ENCODE measurements at regions not wholly inside any gene's neighbourhood (a gene's known extent, or its start where the extent isn't known, plus 50 kb on each side); places are given as distances from the start of the nearest gene placed in this dataset.

DNA sequence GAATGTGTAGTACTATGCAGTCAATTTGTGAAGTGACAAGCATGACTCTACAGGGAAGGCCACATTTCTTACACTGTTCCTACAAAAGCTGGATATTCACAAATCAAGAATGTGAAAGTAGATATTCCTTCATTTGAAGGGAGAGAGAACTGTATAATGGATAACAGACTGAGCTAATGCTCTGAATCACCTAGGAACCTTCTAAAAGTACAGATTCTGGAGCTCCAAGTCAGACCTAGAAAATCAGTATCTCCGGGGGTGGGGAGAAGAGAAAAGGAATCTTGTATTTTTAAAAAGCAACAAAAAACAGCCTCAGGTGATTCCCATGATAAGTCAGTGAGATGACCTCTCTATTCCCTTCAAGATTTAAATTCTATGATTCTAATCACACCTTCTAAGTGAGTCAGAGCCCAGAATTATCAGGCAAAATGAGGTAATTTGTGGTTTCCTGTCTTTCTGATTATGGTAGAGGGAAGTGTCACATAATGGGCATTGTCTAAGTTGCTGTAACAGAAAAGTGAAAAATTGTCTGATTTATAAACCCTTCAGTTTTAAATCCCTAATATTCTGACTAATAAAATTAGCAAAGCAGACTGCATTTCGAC lies 80.9 kb downstream of the IL21 start:
- Histone ChIP-seq H3K4me1 (ENCODE audit: insufficient read depth) (no peaks in the 10 kb centered on the region), H3K4me3 (no peak overlapping the region), H3K79me2 (no peaks in the 10 kb centered on the region), H3K9me2 (replicated peaks; ENCODE audit: insufficient read depth) (no peaks in the 10 kb centered on the region), H3K27ac (no peak overlapping the region), H2AFZ (no peak overlapping the region), H3K27me3 (no peaks in the 10 kb centered on the region), H4K20me1 (ENCODE audit: insufficient read depth, poor library complexity, severe bottlenecking) (no peaks in the 10 kb centered on the region), H3K36me3 (replicated peaks; ENCODE audit: insufficient read depth, low read depth) (no peaks in the 10 kb centered on the region), H3K9me3 (ENCODE audit: low read depth) (no peaks in the 10 kb centered on the region), H3K4me2 (no peak overlapping the region)
- WGBS (ENCODE audit: low lambda C conversion rate, missing lambda C conversion rate), result 87% methylated on average over 2 of the region's 2 CpGs
- DNase-seq (ENCODE audit: low spot score), result no peak
- TF ChIP-seq EZH2 (IDR thresholded peaks at IDR 0.05; ENCODE audit: borderline replicate concordance) (no peak), EZH2phosphoT487 (IDR thresholded peaks at IDR 0.05; ENCODE audit: low read depth, severe bottlenecking, unreplicated experiment) (no peak)
- TF ChIP-seq, protein P1, sequence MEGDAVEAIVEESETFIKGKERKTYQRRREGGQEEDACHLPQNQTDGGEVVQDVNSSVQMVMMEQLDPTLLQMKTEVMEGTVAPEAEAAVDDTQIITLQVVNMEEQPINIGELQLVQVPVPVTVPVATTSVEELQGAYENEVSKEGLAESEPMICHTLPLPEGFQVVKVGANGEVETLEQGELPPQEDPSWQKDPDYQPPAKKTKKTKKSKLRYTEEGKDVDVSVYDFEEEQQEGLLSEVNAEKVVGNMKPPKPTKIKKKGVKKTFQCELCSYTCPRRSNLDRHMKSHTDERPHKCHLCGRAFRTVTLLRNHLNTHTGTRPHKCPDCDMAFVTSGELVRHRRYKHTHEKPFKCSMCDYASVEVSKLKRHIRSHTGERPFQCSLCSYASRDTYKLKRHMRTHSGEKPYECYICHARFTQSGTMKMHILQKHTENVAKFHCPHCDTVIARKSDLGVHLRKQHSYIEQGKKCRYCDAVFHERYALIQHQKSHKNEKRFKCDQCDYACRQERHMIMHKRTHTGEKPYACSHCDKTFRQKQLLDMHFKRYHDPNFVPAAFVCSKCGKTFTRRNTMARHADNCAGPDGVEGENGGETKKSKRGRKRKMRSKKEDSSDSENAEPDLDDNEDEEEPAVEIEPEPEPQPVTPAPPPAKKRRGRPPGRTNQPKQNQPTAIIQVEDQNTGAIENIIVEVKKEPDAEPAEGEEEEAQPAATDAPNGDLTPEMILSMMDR (IDR thresholded peaks at IDR 0.05; ENCODE audit: poor library complexity), result no peak

DNA sequence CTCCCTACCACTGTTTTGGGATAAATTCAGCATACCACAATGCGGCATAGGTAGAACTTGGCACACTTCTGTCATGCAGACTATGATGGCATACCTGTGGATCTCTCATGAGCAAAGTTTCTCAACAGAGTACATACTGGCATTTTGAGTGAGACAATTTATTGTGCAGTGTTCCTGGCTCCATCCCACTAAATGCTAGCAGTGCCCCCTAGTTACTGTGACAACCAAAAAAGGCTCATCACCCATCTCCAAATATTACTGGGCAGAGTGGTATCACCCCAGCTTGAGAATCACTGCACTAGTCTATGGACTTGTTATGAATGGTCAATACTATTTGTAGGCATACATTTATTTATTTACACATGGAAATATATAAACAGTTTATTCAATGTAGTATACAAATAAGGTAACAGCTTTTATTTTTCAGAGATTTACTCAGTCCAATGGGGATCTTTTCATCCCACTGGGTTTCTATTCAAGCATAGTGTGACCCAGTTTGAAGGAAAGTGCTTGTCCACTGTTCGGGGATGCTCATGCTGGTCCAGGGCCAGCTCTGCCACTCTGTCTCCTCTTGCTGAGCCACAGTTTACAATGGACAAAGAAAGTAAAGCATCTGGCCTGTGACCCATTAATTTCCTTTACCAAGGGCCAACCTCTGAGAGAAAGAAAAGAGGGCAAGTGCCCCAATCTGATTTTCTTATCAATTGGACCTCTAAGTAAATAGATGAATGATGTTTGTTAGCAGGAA lies 81.0 kb upstream of the IL2 start:
- Histone ChIP-seq H3K9me2 (replicated peaks; ENCODE audit: insufficient read depth) (no peaks in the 10 kb centered on the region), H3K36me3 (replicated peaks; ENCODE audit: insufficient read depth, low read depth) (no peaks in the 10 kb centered on the region), H3K4me2 (no peak overlapping the region), H3K27me3 (no peaks in the 10 kb centered on the region), H3K4me3 (no peak overlapping the region), H2AFZ (no peak overlapping the region), H3K4me1 (ENCODE audit: insufficient read depth) (no peaks in the 10 kb centered on the region), H4K20me1 (ENCODE audit: insufficient read depth, poor library complexity, severe bottlenecking) (no peaks in the 10 kb centered on the region), H3K9me3 (ENCODE audit: low read depth) (no peaks in the 10 kb centered on the region), H3K27ac (no peak overlapping the region), H3K79me2 (no peaks in the 10 kb centered on the region)
- WGBS (ENCODE audit: low lambda C conversion rate, missing lambda C conversion rate), result 97% methylated on average over 2 of the region's 2 CpGs
- TF ChIP-seq, protein P1 (IDR thresholded peaks at IDR 0.05; ENCODE audit: poor library complexity), result no peak
- no peak for TF ChIP-seq EZH2 (IDR thresholded peaks at IDR 0.05; ENCODE audit: borderline replicate concordance)
- TF ChIP-seq EZH2phosphoT487 (IDR thresholded peaks at IDR 0.05; ENCODE audit: low read depth, severe bottlenecking, unreplicated experiment), result no peak
- no peak for DNase-seq (ENCODE audit: low spot score)

DNA sequence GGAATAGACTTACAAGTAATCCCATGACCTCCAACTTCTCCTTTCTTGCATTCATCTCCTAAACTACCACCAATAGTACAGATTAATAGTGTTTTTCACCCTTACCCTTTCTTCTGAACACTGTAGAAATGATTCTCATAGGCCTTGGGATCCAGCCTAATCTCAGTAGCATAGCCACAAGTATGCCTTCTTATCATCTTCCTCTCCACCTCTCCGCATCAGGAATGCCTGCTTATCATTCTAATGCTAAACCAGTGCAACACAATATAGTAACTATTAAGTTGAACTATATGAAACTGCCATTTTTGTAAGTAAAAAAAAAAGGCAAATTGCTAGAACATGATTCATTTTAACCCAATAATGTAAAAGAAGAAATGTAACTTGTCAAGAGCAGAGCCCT lies 79.5 kb upstream of the IL2 start:
- Histone ChIP-seq H3K9me3 (ENCODE audit: low read depth) (no peaks in the 10 kb centered on the region), H4K20me1 (ENCODE audit: insufficient read depth, poor library complexity, severe bottlenecking) (no peaks in the 10 kb centered on the region), H3K79me2 (no peaks in the 10 kb centered on the region), H2AFZ (no peak overlapping the region), H3K4me2 (no peak overlapping the region), H3K36me3 (replicated peaks; ENCODE audit: insufficient read depth, low read depth) (no peaks in the 10 kb centered on the region), H3K27ac (no peak overlapping the region), H3K27me3 (no peaks in the 10 kb centered on the region), H3K4me3 (no peak overlapping the region), H3K4me1 (ENCODE audit: insufficient read depth) (no peaks in the 10 kb centered on the region), H3K9me2 (replicated peaks; ENCODE audit: insufficient read depth) (no peaks in the 10 kb centered on the region)
- no peak for DNase-seq (ENCODE audit: low spot score)
- WGBS (ENCODE audit: low lambda C conversion rate, missing lambda C conversion rate), result 64% methylated on average over 1 of the region's 1 CpG
- TF ChIP-seq EZH2 (IDR thresholded peaks at IDR 0.05; ENCODE audit: borderline replicate concordance) (no peak), EZH2phosphoT487 (IDR thresholded peaks at IDR 0.05; ENCODE audit: low read depth, severe bottlenecking, unreplicated experiment) (no peak)
- TF ChIP-seq, protein P1 (IDR thresholded peaks at IDR 0.05; ENCODE audit: poor library complexity), result no peak

All from hepatocyte (in vitro differentiated cells).